Thyroid gland (tissue), 4 donors: ENCODE measurements at regions not wholly inside any gene's neighbourhood (a gene's known extent, or its start where the extent isn't known, plus 50 kb on each side); places are given as distances from the start of the nearest gene placed in this dataset.
A peak's percentile ranks its signal among the peaks of the same experiment; 100 is the strongest.
"Not testable (repeated sequence)": the region's sequence is repeated elsewhere in the genome, so short reads cannot be mapped to it uniquely, and the experiment has no call there.

Experiments
- DNase-seq, 2 donors: peaks; one replicate each; pipeline ENCODE4 v3.0.0-alpha.2; 2019
- H3K27ac ChIP-seq, 3 donors: fragments of 200-600 bp; sonication (generic); 1 replicate in 2 of 3; 2 replicates in 1 of 3; pipeline ENCODE4 v1.5.1; 2016 to 2019; ENCODE audit warnings: mild to moderate bottlenecking in 1 of 3, moderate library complexity in 1 of 3
- H3K27me3 ChIP-seq: fragments of 200-600 bp; sonication (generic); one replicate; pipeline ENCODE4 v1.5.1; 2019
- H3K36me3 ChIP-seq, 2 donors: fragments of 200-600 bp; sonication (generic); one replicate each; pipeline ENCODE4 v1.5.1; 2016 to 2019
- H3K4me1 ChIP-seq, 2 donors: fragments of 200-600 bp; sonication (generic); one replicate each; pipeline ENCODE4 v1.5.1; 2017 to 2019
- H3K4me3 ChIP-seq, 3 donors: fragments of 200-600 bp; sonication (generic); replicated peaks in 1 of 3; 1 replicate in 2 of 3; 2 replicates in 1 of 3; pipeline ENCODE4 v1.5.1; 2016; ENCODE audit warnings: mild to moderate bottlenecking in 1 of 3
- H3K9me3 ChIP-seq: fragments of 200-600 bp; sonication (generic); one replicate; pipeline ENCODE4 v1.5.1; 2017
- POLR2A ChIP-seq, 2 donors: fragments of 450-650 bp; IDR thresholded peaks; one replicate each; pipeline ENCODE4 v1.6.1; 2017; ENCODE audit warnings: antibody characterized with exemption in 2 of 2, mild to moderate bottlenecking in 2 of 2, moderate library complexity in 1 of 2
- WGBS, 2 donors: methylation state at CpG; one replicate each; pipeline ENCODE4 v1.1.5; 2017; 5-methylcytosine and 5-hydroxymethylcytosine counted together
- intact Hi-C: fragments of 100-400 bp; cut with DNase I; formaldehyde crosslinking; loops from one replicate; pipeline ENCODE4 v1.15.1; 2023
- TF ChIP-seq, protein P1 (sequence below), 6 experiments: fragments of 200-600 bp in 3 of 6; fragments of 450-650 bp in 3 of 6; sonication (generic) in 3 of 6; IDR thresholded peaks; one replicate each; pipeline ENCODE4 v1.5.1; 2016 to 2019; ENCODE audit warnings: antibody characterized with exemption in 6 of 6, mild to moderate bottlenecking in 2 of 6, inconsistent platforms in 1 of 6, moderate library complexity in 1 of 6

DNA sequence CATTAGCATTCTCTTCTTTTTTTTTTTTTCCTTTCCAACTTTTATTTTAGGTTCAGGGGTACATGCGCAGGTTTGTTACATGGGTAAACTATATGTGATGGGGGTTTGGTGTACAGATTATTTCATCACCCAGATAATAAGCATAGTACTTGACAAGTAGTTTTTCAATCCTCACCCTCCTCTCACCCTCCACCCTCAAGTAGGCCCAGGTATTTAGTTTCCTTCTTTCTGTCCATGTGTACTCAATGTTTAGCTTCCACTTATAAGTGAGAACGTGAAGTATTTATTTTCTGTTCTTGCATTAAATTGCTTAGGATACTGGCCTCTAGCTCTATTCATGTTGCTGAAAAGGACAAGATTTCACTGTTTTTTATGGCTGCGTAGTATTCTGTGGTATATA is 140.8 kb upstream of the PGRMC2 start:
- intact Hi-C loops: no loop called here
- Histone ChIP-seq H3K27ac (peak overlapping the region; percentile 5 to 24 (median 18)), H3K4me1 (peaks cover 0 to 7% of the 10 kb centered on the region in 2 donors), H3K9me3 (no peaks in the 10 kb centered on the region), H3K27me3 (no peaks in the 10 kb centered on the region), H3K4me3 (no peak overlapping the region), H3K36me3 (no peaks in the 10 kb centered on the region)
- TF ChIP-seq, protein P1, sequence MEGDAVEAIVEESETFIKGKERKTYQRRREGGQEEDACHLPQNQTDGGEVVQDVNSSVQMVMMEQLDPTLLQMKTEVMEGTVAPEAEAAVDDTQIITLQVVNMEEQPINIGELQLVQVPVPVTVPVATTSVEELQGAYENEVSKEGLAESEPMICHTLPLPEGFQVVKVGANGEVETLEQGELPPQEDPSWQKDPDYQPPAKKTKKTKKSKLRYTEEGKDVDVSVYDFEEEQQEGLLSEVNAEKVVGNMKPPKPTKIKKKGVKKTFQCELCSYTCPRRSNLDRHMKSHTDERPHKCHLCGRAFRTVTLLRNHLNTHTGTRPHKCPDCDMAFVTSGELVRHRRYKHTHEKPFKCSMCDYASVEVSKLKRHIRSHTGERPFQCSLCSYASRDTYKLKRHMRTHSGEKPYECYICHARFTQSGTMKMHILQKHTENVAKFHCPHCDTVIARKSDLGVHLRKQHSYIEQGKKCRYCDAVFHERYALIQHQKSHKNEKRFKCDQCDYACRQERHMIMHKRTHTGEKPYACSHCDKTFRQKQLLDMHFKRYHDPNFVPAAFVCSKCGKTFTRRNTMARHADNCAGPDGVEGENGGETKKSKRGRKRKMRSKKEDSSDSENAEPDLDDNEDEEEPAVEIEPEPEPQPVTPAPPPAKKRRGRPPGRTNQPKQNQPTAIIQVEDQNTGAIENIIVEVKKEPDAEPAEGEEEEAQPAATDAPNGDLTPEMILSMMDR (IDR thresholded peaks at IDR 0.05): no peak
- no peak for TF ChIP-seq POLR2A (IDR thresholded peaks at IDR 0.05)
- 94 to 99% methylated on average over 3 of the region's 3 CpGs for WGBS, 2 donors
- DNase-seq: no peak

DNA sequence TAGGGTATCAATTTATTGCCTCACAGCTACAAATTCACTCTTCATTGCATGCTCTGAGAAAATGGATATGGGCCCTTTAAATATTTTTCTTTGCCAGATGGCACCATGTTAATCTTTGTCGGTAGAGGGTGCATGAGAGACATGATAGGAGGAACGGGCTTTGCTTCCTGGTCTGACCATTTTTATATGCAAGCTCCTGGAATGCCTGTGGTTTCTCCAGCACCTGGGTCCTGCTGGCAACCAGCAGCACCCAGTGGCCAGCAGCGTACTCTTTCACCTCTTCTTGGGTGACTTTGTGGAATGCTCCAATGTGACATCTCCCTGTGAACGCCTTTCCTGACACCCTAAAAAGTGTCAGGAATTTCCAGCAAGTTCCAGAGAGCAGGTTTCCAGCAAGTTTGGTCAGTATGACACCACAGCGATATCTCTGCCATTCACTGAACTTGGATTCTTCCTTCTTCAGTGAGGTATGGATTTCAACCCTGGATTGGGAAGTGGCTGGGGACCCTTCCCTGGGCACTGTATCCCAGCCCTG is 140.3 kb upstream of the PGRMC2 start:
- peaks cover 0 to 7% of the 10 kb centered on the region in 2 donors for H3K4me1 ChIP-seq
- peak; percentile 53 to 65 for DNase-seq
- H3K36me3 ChIP-seq: no peaks in the 10 kb centered on the region
- WGBS, 2 donors: 56 to 67% methylated on average over 5 of the region's 5 CpGs
- H3K4me3 ChIP-seq: no peak overlapping the region
- intact Hi-C loops: no loop called here
- H3K27ac ChIP-seq: peak overlapping the region; percentile 5 to 24 (median 18)
- H3K27me3 ChIP-seq: no peaks in the 10 kb centered on the region
- no peaks in the 10 kb centered on the region for H3K9me3 ChIP-seq
- TF ChIP-seq, protein P1 (IDR thresholded peaks at IDR 0.05): peak in 4 of 6 experiments; percentile 50 to 59 (median 56)
- no peak for TF ChIP-seq POLR2A (IDR thresholded peaks at IDR 0.05)

DNA sequence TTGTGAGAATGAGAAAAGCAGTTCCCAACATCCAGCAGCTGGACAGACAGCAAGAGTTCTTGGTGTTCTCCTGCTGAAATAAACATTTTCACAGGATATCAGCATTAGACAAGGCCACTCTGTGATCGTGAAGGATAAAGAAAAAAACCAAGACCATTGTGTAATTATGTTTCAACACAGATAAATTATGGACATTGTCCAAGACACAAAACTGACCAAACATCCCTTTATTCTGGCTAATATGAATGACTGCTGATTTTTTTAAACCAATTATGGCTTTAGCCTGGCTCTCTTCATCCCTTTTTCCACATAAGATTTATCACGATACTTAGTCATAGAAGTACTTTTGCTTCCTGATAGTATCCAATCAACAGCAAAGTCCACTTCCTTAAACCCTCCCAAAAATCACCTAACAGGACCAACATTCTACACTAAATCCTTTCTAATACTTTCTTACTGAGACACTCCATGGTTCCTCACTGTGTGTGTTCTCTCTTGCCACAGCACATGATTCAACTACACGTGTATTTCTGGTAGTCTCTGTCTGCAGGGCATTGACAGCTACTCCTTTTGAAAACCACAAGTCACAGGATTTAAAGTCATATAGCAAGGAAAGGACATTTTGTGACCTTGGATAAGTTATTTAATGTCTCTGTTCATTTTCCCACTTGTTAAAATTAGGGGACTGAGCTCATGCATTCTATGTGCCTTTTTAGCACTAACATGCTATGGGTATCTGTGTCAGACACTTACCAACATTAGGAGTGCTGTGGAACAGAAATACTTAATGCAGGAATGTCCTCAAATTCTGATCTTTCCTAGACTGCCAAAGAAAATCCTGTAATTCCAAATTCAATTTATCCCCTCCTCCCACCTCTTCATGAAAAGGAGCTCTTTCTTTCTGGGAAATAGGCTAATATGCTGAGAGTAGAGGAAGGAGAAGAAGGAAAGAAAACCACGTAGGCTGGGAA is 137.2 kb upstream of the PGRMC2 start:
- H3K27ac ChIP-seq: no peak overlapping the region
- 72 to 88% methylated on average over 4 of the region's 4 CpGs for WGBS, 2 donors
- TF ChIP-seq, protein P1 (IDR thresholded peaks at IDR 0.05): no peak
- TF ChIP-seq POLR2A (IDR thresholded peaks at IDR 0.05): no peak
- intact Hi-C loops: no loop called here
- no peak for DNase-seq
- H3K36me3 ChIP-seq: no peaks in the 10 kb centered on the region
- H3K27me3 ChIP-seq: no peaks in the 10 kb centered on the region
- no peaks in the 10 kb centered on the region for H3K9me3 ChIP-seq
- no peak overlapping the region for H3K4me3 ChIP-seq
- peaks cover 0 to 7% of the 10 kb centered on the region in 2 donors for H3K4me1 ChIP-seq

DNA sequence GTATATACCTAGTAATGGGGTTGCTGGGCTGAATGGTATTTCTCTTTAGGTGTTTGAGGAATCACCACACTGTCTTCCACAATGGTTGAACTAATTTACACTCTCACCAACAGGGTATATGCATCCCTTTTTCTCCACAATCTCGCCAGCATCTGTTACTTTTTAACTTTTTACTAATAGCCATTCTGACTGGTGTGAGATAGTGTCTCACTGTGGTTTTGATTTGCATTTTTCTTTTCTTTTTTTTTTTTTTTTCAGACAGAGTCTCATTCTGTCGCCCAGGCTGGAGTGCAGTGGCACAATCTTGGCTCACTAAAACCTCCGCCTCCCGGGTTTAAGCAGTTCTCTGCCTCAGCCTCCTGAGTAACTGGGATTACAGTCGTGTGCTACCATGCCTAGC is 134.7 kb upstream of the PGRMC2 start:
- H3K36me3 ChIP-seq, H3K27ac ChIP-seq, H3K4me1 ChIP-seq, H3K27me3 ChIP-seq, H3K9me3 ChIP-seq, DNase-seq, intact Hi-C loops, H3K4me3 ChIP-seq: not testable (repeated sequence)
- WGBS, 2 donors: 96 to 97% methylated on average over 5 of the region's 5 CpGs

DNA sequence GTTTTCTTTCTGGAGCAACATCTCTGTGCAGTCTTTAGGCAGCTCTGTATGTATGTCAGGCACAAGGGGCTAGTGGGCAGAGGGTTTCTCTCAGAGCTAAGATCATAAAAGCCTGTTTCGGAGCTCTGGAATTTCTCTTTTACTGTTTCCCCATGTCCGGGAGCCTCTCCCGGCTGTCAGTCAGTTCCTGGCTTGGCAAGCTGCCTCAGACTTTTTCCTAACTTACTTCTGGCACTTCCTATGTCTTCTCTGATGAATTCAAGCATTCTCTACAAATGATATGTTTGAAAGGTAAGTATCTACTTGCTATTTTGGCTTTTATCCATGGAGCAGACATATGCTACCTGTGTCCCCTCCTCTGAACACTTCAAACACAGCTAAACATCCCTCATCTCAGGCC is 129.3 kb upstream of the PGRMC2 start:
- TF ChIP-seq, protein P1 (IDR thresholded peaks at IDR 0.05): no peak
- TF ChIP-seq POLR2A (IDR thresholded peaks at IDR 0.05): no peak
- Histone ChIP-seq H3K27ac (no peak overlapping the region), H3K4me1 (no peaks in the 10 kb centered on the region), H3K36me3 (no peaks in the 10 kb centered on the region), H3K27me3 (no peaks in the 10 kb centered on the region), H3K9me3 (no peaks in the 10 kb centered on the region), H3K4me3 (no peak overlapping the region)
- 46 to 49% methylated on average over 3 of the region's 3 CpGs for WGBS, 2 donors
- intact Hi-C loops: no loop called here
- no peak for DNase-seq
